Chondrocyte (in vitro differentiated cells): ENCODE measurements at regions not wholly inside any gene's neighbourhood (a gene's known extent, or its start where the extent isn't known, plus 50 kb on each side); places are given as distances from the start of the nearest gene placed in this dataset.

Source experiments
- DNase-seq: peaks from one replicate; pipeline ENCODE4 v3.0.0; 2021; ENCODE audit warnings: mixed read lengths, low spot score
- H3K27ac Mint-ChIP-seq: one replicate; pipeline ENCODE4 v1.8.0; 2021; ENCODE audit warnings: mild to moderate bottlenecking, moderate library complexity, mixed read lengths; ENCODE audit not compliant: unreplicated experiment
- H3K27me3 Mint-ChIP-seq: 2 replicates; pipeline ENCODE4 v1.8.0; 2021; ENCODE audit warnings: low read depth, mixed read lengths
- H3K36me3 Mint-ChIP-seq: 2 replicates; pipeline ENCODE4 v1.8.0; 2021; ENCODE audit warnings: low read depth, mixed read lengths
- H3K4me1 Mint-ChIP-seq: 2 replicates; pipeline ENCODE4 v1.8.0; 2021; ENCODE audit warnings: low read depth, mild to moderate bottlenecking, mixed read lengths
- H3K4me3 Mint-ChIP-seq: one replicate; pipeline ENCODE4 v1.8.0; 2021; ENCODE audit warnings: mild to moderate bottlenecking, moderate library complexity, mixed read lengths; ENCODE audit not compliant: unreplicated experiment
- H3K9me3 Mint-ChIP-seq: 2 replicates; pipeline ENCODE4 v1.8.0; 2021; ENCODE audit warnings: low read depth, mixed read lengths
- TF ChIP-seq, protein P1 (sequence below): fragments of 200-600 bp; sonication (generic); IDR thresholded peaks from 2 replicates; pipeline ENCODE4 v1.5.0; 2021; ENCODE audit warnings: antibody characterized with exemption, mild to moderate bottlenecking, moderate library complexity

- Mint-ChIP-seq H3K9me3 (no peaks in the 10 kb centered on the region), H3K27me3 (peaks cover 38% of the 10 kb centered on the region), H3K4me1 (no peaks in the 10 kb centered on the region), H3K27ac (no peak overlapping the region), H3K4me3 (no peak overlapping the region), H3K36me3 (no peaks in the 10 kb centered on the region)
- TF ChIP-seq, protein P1, sequence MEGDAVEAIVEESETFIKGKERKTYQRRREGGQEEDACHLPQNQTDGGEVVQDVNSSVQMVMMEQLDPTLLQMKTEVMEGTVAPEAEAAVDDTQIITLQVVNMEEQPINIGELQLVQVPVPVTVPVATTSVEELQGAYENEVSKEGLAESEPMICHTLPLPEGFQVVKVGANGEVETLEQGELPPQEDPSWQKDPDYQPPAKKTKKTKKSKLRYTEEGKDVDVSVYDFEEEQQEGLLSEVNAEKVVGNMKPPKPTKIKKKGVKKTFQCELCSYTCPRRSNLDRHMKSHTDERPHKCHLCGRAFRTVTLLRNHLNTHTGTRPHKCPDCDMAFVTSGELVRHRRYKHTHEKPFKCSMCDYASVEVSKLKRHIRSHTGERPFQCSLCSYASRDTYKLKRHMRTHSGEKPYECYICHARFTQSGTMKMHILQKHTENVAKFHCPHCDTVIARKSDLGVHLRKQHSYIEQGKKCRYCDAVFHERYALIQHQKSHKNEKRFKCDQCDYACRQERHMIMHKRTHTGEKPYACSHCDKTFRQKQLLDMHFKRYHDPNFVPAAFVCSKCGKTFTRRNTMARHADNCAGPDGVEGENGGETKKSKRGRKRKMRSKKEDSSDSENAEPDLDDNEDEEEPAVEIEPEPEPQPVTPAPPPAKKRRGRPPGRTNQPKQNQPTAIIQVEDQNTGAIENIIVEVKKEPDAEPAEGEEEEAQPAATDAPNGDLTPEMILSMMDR, result no peak
- no peak for DNase-seq
Measured at GRCh38 chr2:176685908-176686307, 416.7 kb downstream of the MTX2 start.

DNA sequence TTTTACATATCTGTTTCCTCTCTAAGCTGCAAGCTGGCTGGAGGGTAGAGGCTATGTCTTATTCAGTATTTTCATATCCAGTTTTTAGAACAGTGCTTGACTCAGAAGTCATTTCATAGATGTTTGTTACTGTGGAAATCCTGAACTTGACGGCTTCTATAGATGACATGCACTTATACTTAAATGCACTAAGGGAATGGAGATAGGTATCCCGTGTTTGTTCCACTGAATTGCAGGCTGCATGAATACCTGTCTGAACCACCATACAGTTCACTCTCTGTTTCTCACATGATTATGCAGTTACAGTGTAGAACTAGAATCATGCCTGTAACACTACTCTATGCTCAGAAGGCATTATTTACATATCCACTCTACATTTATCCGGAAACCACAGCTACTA is 417.1 kb downstream of the MTX2 start:
- H3K4me3 Mint-ChIP-seq, result no peak overlapping the region
- no peaks in the 10 kb centered on the region for H3K9me3 Mint-ChIP-seq
- no peak overlapping the region for H3K27ac Mint-ChIP-seq
- TF ChIP-seq, protein P1, result no peak
- no peak for DNase-seq
- peaks cover 38% of the 10 kb centered on the region for H3K27me3 Mint-ChIP-seq
- H3K4me1 Mint-ChIP-seq, result no peaks in the 10 kb centered on the region
- H3K36me3 Mint-ChIP-seq, result no peaks in the 10 kb centered on the region

- no peak for DNase-seq
- H3K27me3 Mint-ChIP-seq, result peaks cover 43% of the 10 kb centered on the region
- TF ChIP-seq, protein P1, result no peak
- H3K36me3 Mint-ChIP-seq, result no peaks in the 10 kb centered on the region
- no peak overlapping the region for H3K4me3 Mint-ChIP-seq
- H3K27ac Mint-ChIP-seq, result no peak overlapping the region
- H3K9me3 Mint-ChIP-seq, result no peaks in the 10 kb centered on the region
- H3K4me1 Mint-ChIP-seq, result no peaks in the 10 kb centered on the region
Measured at GRCh38 chr2:176687342-176687741, 418.1 kb downstream of the MTX2 start.

DNA sequence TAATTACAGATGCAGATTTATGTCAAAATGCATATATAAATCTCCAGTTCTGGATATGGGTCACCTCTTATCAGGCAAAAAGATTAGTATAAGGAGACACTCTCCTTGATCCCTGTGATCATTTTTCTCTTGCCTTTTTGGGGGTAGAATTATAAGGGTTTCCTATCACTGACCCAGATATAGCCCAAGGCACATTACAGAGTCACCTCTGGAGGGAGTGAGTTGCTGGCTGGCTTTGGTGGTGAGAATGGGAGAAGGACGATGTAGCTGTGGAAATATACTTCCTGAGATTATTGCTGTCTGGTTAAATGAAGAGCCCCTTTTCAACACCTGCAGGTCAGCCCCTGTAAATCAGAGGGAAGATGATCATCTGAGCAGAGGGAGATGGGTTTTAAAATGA is 418.7 kb downstream of the MTX2 start:
- no peak for DNase-seq
- no peaks in the 10 kb centered on the region for H3K4me1 Mint-ChIP-seq
- H3K36me3 Mint-ChIP-seq, result no peaks in the 10 kb centered on the region
- no peaks in the 10 kb centered on the region for H3K9me3 Mint-ChIP-seq
- no peak overlapping the region for H3K27ac Mint-ChIP-seq
- peaks cover 44% of the 10 kb centered on the region for H3K27me3 Mint-ChIP-seq
- H3K4me3 Mint-ChIP-seq, result no peak overlapping the region
- TF ChIP-seq, protein P1, result no peak

- TF ChIP-seq, protein P1, result no peak
- no peaks in the 10 kb centered on the region for H3K4me1 Mint-ChIP-seq
Measured at GRCh38 chr2:176689711-176690110, 420.5 kb downstream of the MTX2 start.

More at GRCh38 chr2:176689711-176690110, 420.5 kb downstream of the MTX2 start:
- peaks cover 45% of the 10 kb centered on the region for H3K27me3 Mint-ChIP-seq
- no peak overlapping the region for H3K27ac Mint-ChIP-seq
- no peak for DNase-seq
- no peaks in the 10 kb centered on the region for H3K9me3 Mint-ChIP-seq
- no peak overlapping the region for H3K4me3 Mint-ChIP-seq
- H3K36me3 Mint-ChIP-seq, result no peaks in the 10 kb centered on the region
